Colonic mucosa (tissue), 4 donors: ENCODE measurements at regions not wholly inside any gene's neighbourhood (a gene's known extent, or its start where the extent isn't known, plus 50 kb on each side); places are given as distances from the start of the nearest gene placed in this dataset.

Source experiments
- DNase-seq: peaks from one replicate; pipeline ENCODE4 v3.0.0-alpha.2; 2020
- H3K27ac ChIP-seq: fragments of 200-600 bp; one replicate; pipeline ENCODE4 v1.8.0; 2021
- H3K27me3 ChIP-seq: fragments of 200-600 bp; one replicate; pipeline ENCODE4 v1.8.0; 2021
- H3K36me3 ChIP-seq: fragments of 200-600 bp; one replicate; pipeline ENCODE4 v1.8.0; 2021
- H3K4me1 ChIP-seq: fragments of 200-600 bp; one replicate; pipeline ENCODE4 v1.8.0; 2021; ENCODE audit warnings: mild to moderate bottlenecking
- H3K4me3 ChIP-seq: fragments of 200-600 bp; one replicate; pipeline ENCODE4 v1.8.0; 2021
- H3K9ac ChIP-seq, 2 donors: one replicate each; pipeline ENCODE4 v1.7.0; 2013; ENCODE audit warnings: control low read depth in 2 of 2, low read depth in 2 of 2, low read length in 2 of 2
- H3K9me3 ChIP-seq: fragments of 200-600 bp; one replicate; pipeline ENCODE4 v1.8.0; 2021
- CTCF ChIP-seq: fragments of 200-600 bp; IDR thresholded peaks from one replicate; pipeline ENCODE4 v1.8.0; 2022; ENCODE audit warnings: antibody characterized with exemption, mild to moderate bottlenecking
- intact Hi-C: fragments of 100-400 bp; cut with DNase I; formaldehyde crosslinking; loops from one replicate; pipeline ENCODE4 v1.14.1; 2022
- donor health status: healthy.
- donor health status: DM: no; HTN: no; CAD: no.
- donor health status: DM: no; HTN: no; CAD: no.

- H3K27me3 ChIP-seq, result no peaks in the 10 kb centered on the region
- DNase-seq, result no peak
- H3K9ac ChIP-seq, result no peak overlapping the region
- no peak overlapping the region for H3K4me3 ChIP-seq
- no peaks in the 10 kb centered on the region for H3K36me3 ChIP-seq
- intact Hi-C loops, result no loop called here
- H3K9me3 ChIP-seq, result no peaks in the 10 kb centered on the region
- no peak for TF ChIP-seq CTCF
- H3K27ac ChIP-seq, result no peak overlapping the region
- H3K4me1 ChIP-seq, result no peaks in the 10 kb centered on the region
Measured at GRCh38 chr1:106621853-106622252, 434.6 kb upstream of the PRMT6 start.

- H3K9me3 ChIP-seq, result no peaks in the 10 kb centered on the region
- no peak overlapping the region for H3K4me3 ChIP-seq
- TF ChIP-seq CTCF, result no peak
- H3K27me3 ChIP-seq, result no peaks in the 10 kb centered on the region
- no peak overlapping the region for H3K9ac ChIP-seq
- H3K4me1 ChIP-seq, result no peaks in the 10 kb centered on the region
- no peaks in the 10 kb centered on the region for H3K36me3 ChIP-seq
- intact Hi-C loops, result no loop called here
- no peak overlapping the region for H3K27ac ChIP-seq
- DNase-seq, result no peak
Measured at GRCh38 chr1:106637566-106637965, 418.9 kb upstream of the PRMT6 start.

- Histone ChIP-seq H3K36me3 (no peaks in the 10 kb centered on the region), H3K4me1 (no peaks in the 10 kb centered on the region), H3K9ac (no peak overlapping the region), H3K9me3 (no peaks in the 10 kb centered on the region), H3K4me3 (no peak overlapping the region), H3K27me3 (no peaks in the 10 kb centered on the region), H3K27ac (no peak overlapping the region)
- no peak for TF ChIP-seq CTCF
- intact Hi-C loops, result no loop called here
- DNase-seq, result no peak
Measured at GRCh38 chr1:106646261-106646784, 410.2 kb upstream of the PRMT6 start.

- intact Hi-C loops, result no loop called here
- H3K27me3 ChIP-seq, result no peaks in the 10 kb centered on the region
- TF ChIP-seq CTCF, result no peak
- DNase-seq, result no peak
- no peak overlapping the region for H3K27ac ChIP-seq
- no peak overlapping the region for H3K9ac ChIP-seq
- no peaks in the 10 kb centered on the region for H3K36me3 ChIP-seq
- no peak overlapping the region for H3K4me3 ChIP-seq
- H3K9me3 ChIP-seq, result no peaks in the 10 kb centered on the region
- H3K4me1 ChIP-seq, result no peaks in the 10 kb centered on the region
Measured at GRCh38 chr1:106646816-106647215, 409.7 kb upstream of the PRMT6 start.

- intact Hi-C loops, result no loop called here
- H3K9me3 ChIP-seq, result no peaks in the 10 kb centered on the region
- H3K27me3 ChIP-seq, result no peaks in the 10 kb centered on the region
- H3K4me3 ChIP-seq, result no peak overlapping the region
- no peaks in the 10 kb centered on the region for H3K36me3 ChIP-seq
- no peak for DNase-seq
- H3K27ac ChIP-seq, result no peak overlapping the region
- no peaks in the 10 kb centered on the region for H3K4me1 ChIP-seq
- no peak overlapping the region for H3K9ac ChIP-seq
- TF ChIP-seq CTCF, result no peak
Measured at GRCh38 chr1:106651028-106651762, 405.3 kb upstream of the PRMT6 start.
